ENCODE measurements at regions not wholly inside any gene's neighbourhood (a gene's known extent, or its start where the extent isn't known, plus 50 kb on each side); places are given as distances from the start of the nearest gene placed in this dataset.

DNA sequence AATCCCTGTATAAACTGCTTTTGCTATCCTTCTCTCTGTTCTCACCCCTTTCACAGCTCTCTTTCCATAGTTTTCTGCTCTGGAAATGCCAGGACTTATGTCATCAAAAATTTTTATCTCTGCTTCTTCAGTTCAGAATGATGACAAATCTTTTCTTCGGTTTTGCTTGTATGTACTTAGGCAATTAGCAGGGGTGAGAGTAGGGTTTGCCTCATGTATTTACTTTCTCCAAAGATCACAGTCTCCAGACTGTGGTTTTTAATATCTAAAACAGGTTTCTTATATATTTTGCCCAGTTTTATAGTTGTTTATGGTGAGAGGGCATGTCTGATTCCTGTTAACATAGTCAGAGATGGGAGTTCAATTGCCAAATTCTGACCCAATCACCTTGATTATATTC is 235.4 kb upstream of the LYPLAL1 start:
- DNase-seq (ENCODE audit: low spot score): no peak

DNA sequence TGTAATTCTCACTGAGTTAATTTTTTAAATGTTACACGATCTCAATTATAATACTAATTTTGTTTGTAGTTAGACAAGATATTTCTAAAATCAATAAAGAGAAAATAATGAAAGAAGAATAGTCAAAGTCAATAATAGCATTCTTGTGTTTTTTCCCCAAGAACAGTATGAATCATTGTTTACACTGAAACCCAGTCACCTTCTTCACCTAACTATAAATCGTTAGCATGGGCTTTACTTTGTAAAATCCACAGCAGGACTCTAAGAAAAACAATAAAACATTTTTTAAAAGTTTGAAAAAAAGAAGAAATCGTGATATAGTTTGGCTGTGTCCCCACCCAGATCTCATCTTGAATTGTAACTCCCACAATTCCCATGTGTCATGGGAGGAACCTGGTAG is 234.6 kb upstream of the LYPLAL1 start:
- no peak for DNase-seq (ENCODE audit: low spot score)

DNA sequence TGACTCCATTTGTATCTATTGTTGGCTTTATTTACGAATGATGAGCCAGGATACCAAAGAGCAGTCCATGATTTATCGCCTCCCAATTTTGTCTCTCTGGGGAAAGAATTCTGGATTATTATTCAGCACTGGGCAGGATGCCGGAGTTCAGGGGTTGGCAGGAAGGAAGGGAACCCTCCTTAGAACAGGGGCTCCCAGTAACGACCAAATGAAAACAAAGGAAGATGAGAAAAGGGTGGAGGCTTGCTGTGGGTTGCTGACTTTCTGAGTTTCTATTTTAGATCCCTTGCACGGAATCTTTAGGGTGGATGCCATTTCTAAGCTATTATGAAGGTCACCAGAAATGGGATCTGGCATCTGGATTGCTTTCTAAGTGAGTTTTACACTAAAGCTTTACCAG is 231.2 kb upstream of the LYPLAL1 start:
- DNase-seq (ENCODE audit: low spot score): no peak

DNA sequence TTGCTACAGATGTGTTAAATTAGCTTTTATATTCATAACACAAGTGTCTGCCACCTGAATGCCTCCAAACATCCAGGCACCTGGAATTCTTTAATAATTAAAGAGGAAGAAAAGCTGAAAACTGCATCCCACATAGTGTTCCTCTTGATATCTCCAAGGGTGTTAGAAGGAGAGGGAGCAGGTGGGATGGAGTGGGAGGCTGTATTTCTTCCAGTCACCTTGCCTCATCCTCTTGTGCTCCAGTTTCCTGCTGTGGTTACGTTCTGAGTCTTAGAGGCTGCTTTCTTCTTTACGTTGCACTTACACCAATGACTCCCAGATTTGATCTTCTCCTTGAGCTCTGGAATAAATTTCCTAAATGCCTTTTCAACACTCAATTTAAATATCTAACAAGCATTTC is 230.3 kb upstream of the LYPLAL1 start:
- DNase-seq (ENCODE audit: low spot score): no peak

DNA sequence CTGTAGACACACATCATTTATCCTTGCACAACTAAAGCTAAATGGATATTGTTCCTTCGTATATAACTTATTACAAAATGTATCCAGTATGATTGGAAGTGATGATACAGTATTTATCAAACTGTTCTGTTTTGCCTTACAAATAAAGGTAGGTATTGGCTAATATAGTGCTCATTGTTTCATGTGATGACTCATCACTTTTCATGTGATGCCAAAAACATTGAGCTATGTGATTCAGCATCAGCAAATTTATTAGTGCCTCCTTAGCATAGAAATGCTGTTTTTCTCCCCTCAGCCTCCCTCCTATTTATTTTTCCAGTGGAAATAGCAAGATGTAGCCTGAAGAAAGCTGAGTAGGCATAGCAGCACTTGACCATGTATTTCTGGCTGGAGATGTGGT is 228.6 kb upstream of the LYPLAL1 start:
- DNase-seq (ENCODE audit: low spot score): no peak

DNA sequence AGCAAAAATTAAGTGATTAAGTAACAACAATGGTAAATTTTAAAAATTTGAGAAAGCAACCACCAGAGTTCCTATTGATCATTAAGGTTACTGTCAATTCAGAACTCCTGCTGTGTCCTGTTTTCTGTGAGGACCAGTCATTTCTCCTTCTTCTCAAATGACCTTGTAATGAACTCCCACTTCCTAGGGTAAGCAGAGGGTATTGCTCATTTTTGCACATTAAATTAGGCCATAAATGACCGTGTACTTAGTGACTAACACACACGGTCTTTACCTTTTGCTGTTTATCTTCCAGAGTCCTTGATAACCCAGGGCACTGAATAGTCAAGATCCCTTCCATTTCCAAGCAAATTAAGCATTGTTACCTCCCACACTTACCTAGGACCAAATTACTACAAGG is 227.5 kb upstream of the LYPLAL1 start:
- no peak for DNase-seq (ENCODE audit: low spot score)

DNA sequence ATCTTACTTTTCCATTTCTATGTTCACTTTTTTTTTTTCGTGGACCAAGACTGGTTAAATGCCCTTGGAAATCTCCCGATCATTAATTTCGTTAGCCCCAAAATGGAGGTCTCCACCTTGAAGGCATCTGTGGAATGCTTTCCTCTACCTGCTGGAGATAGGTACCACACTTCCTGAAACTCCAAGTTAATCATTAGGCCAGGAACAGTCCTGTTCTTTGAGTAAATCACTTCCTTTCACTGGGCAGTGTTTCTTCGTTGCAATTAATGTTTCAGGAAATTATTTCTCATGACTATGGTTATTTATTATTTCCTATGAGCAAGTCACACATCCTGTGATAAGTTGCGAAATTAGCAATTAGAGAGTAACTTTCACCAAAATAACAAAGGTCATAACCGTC is 225.2 kb upstream of the LYPLAL1 start:
- DNase-seq (ENCODE audit: low spot score): no peak

DNA sequence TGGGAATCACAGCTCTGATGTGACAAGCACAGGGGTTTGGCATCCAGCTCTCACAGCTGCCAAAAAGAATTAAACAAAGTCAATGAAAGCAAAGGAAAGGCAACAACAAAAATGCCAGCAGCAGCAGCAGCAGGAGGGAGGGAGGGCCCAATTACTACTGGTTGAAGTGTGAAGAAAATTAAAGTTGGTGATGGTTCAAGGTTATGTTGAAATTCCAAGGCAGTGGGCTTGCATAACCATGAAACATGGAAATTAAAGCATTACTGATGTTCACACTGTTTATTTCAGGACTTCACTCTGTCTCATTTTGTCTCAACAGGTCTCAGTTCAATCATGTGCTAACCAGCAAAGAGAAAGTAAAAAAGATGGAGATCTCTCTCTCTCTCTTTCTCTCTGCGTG is 220.3 kb upstream of the LYPLAL1 start:
- DNase-seq (ENCODE audit: low spot score): no peak

DNA sequence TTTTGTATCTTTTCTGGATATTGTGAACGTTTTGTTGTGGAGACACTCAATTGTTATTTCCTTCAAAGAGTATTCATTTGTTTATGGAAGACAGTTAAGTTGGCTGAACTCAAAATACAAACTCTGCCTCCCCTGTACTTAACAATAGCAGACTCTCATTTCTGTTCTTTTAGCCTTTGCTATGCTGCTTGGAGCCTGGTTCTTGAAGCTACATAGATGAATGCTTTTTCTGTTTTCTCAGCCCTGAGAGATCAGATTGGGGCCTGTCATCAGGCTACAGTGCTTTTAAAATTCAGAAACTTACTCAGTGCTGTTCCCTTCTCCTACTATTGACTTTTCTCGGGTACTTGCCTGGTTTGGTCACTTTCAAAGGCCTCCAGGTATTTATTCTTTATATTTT is 215.7 kb upstream of the LYPLAL1 start:
- no peak for DNase-seq (ENCODE audit: low spot score)

DNA sequence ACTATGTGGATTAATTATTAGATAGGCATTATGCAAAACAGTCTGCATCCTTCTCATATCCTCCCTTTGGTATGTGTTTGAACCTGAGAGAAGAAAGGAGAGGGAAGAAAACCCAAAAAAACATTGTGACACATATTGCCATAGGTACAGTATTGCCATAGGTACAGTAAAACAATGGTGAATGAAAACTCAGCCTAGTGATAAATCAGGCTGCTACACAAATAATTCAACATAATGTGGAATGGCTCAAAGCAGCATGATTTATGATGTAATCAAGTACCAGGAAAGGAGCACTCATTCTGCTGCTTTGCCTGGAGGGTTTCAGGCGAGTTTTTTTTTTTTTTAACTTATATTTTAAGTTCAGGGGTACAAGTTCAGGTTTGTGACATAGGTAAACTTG is 213.9 kb upstream of the LYPLAL1 start:
- no peak for DNase-seq (ENCODE audit: low spot score)

DNA sequence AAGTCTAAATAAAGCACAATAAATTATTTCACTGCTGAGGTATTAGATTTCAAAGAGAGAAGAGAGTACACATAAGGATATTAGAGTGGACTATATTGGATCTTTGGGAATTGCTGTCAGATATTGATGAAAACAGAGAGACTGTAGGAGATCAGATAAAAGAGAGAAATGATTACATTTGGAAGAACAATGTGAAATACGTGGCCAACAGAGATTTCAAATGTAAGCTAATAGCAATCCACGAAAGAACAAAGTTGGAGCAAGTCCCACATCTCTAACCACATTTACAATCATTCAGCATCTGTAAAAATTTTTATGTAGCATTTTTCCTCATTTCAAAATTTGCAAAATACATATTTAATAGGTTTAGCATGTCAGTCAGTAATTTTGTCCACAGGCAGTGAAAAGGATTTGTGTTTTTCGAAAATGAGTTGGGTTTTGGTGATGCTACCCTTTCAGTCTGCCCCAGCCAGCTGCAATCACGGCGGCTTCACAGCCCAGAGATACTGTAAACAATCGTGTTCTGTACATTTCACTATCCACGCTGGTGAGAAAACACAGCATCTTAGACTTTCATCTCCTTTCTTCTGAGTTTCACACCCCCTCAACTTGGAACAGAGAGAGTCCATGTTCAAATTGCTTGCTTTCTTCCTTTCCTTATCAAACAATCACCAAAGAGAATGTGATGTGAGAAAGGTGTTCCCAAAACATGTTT is 209.1 kb upstream of the LYPLAL1 start:
- DNase-seq (ENCODE audit: low spot score): no peak

DNA sequence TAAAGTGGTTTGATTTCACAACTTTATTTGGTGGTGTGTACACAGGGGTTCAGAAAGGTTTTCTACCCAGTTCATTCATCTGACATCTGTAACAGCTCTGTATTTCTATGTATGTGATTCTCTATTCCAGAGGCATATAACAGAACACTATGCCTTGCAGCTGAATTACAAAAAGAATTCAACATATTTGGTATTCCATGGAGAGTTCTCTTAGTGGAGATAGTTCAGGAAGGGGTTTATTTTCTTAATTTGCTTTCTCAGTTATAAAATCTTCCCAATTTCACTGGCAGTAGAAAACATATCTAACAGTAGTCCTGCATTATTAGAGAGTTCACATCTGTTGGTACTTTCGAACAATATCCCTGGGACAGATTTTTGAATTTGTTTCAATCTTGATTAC is 207.9 kb upstream of the LYPLAL1 start:
- no peak for DNase-seq (ENCODE audit: low spot score)

DNA sequence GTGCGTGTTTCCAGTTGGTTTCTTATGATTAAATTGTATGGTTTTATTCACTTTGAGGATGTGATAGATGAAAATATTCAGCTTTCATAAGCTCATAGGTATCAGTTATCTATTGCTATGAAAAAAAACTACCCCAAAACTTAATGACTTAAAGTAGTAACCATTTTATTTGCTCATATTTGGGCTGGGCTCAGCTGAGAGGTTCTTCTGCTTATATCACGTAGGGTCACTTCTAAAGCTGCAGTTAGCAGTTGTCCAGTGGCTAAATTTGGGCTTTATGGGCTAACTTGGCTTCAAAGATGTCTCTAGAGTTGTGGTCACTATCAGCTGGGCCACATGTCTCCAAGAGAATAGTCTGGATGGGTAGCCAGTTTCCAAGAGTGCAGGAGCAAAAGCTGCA is 206.4 kb upstream of the LYPLAL1 start:
- DNase-seq (ENCODE audit: low spot score): no peak

DNA sequence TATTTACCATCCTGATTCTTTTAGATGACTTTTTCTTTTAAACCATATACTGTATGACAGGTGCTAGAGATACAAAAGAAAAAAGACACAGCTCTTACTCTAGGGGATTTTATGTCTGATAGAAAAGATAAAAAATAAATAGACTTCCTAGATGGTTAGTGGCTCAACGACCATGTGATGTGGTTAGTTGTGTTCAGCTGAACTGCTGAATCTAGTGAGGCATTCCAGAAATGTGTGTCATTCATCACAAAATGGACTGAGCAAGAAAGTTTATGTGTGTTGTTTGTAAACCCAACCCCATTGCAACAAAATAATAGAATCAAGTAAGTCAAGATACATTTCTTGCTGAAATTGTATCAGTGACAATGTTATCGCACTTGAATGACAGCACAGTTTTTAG is 205.8 kb upstream of the LYPLAL1 start:
- DNase-seq (ENCODE audit: low spot score): no peak

DNA sequence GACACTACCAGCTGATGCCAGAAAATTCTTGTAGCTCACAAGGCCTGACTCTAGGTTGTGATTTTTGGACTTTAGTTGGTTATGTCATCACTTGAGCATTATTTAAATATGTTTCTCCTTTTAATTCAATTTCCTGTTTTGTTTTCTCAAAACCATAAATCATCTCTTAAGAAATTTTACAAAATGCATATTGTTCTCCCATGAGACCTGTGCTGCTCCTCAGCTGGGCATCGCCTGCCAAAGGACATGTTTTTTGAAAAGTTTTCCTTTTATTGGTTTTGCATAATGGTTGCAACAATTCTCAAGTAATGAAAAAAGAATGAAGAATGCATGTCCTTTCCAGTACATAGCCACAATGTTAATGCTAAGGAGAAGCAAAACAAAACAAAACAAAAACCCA is 204.7 kb upstream of the LYPLAL1 start:
- DNase-seq (ENCODE audit: low spot score): no peak

DNA sequence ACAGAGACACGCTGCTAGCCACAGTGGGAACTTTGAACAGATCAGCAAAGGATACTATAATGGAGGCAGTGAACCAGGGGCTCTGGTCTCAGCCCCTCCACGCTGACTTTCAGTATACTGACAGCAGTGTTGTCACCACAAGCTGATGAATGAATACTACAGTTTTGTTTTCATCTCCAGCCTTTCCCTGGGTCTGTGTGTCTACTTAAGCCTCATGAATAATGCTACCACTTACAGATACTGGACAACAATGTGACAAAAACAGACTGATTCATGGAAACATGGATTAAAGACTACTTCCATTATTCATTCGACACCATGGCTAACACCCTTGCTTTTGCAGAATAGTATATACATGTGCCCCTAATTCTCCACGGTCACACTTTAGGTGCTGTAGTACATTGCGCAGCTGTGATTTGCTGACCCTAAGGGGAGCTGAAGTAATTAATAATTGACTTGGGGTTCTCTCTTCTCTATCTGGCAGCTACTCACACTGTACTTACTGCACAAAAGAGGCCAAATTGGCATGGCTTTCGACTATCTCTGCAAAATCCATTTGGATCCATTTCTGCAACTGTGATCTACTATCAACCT is 203.2 kb upstream of the LYPLAL1 start:
- no peak for DNase-seq (ENCODE audit: low spot score)

DNA sequence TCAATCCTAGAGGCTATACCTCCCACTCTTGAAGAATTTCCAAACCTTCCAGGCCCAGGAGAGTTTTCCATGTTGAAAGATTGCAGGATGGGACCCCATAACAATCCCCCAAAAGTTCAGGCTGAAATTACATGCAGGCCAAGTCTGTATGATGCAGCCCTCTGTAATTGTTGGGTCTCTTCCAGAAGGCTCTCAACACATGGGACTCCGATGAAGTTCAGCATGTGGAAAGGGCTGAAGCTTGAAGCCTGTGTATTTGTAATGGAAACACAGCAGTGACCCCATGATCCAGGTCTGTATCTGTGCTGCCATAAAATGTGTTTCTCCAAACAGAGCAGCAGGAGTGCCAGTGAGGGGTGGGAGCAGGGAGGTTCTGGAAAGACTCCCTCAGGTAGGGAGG is 202.5 kb upstream of the LYPLAL1 start:
- no peak for DNase-seq (ENCODE audit: low spot score)

DNA sequence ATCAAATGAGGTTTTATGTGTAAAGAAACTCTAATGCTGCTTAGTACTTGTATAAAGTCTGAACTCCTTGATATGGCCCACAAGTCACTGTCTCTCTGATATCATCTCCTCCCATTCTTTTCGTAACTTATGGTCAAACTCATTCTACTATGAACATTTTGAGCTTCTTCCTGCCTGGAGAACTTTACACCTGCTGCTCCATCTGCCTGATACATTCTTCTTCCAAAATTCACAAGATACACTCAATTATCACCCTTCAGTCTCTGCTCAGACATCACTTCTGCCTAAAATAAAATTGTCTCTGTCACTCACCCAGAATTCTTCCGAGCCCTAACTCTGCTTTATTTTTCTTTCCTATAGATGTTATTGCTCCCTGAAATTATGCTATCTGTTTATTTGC is 192.8 kb upstream of the LYPLAL1 start:
- DNase-seq (ENCODE audit: low spot score): no peak

DNA sequence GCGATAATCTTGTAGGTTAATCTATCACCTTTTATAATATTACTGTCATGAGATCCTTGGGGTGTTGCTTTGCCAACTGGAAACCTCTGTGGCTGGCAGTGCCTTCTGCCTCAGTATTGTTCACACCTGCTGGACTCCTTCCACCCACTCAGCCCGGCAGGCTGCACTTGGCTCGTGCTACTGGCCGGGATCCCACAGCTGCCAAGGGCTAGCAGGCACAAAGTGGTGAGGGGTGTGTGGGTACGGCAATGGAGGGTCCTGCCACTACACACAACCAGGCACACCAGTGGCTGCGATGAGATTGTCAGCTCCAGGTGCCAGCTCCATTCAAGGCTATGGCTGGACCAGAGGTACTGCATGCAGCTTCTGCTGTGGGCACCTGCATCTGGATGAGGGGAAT is 191.2 kb upstream of the LYPLAL1 start:
- no peak for DNase-seq (ENCODE audit: low spot score)

DNA sequence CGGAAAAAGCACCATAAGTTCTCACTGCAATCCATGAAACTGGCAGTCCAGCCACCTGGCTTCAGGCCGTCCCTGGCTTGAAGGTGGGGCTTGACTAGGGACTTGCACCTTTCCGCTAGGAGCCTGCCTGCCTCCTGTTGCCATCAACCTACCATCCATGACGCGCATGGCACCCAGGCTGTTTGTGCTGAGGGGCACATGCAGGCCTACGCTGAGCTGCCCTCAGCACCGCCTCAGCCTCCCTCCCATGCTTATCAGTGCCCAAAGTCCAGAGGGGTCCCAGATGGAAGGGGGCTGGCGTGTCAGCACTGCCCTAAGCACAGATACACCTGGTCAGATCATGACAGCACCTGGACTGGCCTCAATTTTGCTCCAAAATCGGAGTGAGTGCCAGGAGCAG is 190.2 kb upstream of the LYPLAL1 start:
- no peak for DNase-seq (ENCODE audit: low spot score)

DNA sequence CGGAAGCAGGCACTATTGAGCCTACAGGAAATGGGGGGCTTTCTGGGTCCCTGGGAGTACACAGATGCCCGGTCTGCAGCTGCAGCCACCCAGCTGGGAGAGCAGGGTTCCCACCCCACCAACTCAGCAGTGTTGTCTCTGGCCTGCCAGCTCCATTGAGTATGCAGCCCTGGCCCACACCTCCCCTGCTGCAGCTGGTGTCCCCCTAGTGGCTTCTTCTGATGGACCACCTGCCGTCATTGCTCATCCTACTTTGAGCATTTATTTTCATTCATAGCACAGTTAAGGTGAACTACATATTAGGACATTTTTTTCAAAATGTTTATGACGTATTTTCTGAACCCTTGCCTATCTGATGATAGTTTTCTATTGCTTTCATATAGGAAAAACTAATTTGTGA is 189.8 kb upstream of the LYPLAL1 start:
- peak; percentile 54 for DNase-seq (ENCODE audit: low spot score)

DNA sequence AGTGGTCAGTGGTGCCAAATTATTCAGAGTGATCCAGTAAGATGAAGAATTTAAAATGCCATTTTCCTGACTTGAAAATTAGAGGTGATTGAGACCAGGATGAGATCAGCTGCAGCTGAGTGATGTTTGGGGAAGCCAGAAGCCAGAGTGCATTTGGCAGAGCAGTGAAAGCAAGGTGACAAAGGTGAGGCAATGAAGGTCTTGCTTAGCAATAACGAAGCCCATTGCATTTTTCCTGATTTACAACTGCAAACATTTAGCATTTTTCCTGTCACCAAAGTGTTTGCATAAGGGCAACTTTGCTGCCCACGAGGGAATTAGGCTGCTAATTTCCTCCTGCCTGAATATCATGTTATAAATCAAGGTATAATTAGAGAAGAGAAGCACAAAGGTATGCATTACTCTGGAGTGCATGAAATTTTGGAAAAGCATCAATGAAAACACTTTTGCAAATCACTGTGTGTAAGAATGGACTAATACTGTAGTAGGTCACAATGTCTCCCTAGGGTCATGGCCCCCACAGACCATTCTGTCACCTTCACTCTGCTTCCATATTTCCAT is 188.2 kb upstream of the LYPLAL1 start:
- DNase-seq (ENCODE audit: low spot score): no peak

DNA sequence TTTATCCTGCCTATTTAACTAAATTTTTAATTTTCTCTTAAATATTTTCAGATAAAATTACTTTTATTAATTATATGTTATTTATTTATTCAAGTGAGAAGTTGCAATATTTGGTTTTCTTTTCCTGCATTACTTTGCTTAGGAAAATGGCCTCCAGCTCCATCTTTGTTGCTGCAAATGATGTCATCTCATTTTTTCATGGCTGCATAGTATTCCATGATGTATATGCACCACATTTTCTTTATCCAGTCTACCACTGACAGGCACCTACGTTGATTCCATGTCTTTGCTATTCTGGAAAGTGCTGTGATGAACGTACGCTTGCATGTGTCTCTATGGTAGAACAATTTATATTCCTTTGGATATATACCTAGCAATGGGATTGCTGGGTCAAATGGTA is 186.9 kb upstream of the LYPLAL1 start:
- no peak for DNase-seq (ENCODE audit: low spot score)

DNA sequence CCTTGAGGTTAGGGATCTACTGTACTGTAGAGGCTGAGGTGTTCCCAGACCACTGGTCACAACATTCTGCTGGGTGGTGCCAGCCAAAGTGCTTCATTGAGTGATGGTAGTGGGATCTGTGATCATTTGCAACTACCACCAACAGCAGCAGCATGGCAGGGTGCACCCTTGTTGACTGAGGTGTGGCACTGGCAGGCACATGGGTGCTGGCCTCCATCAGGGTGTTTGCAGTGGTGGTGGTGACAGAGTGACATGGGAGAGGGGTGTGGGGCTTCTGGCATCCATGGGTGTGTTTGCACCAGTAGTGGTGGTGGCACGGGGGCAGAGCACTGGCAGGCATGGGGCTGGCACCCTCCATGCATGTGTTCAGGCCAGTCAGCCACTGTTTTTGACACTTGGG is 183.7 kb upstream of the LYPLAL1 start:
- DNase-seq (ENCODE audit: low spot score): no peak

Data from D341Med (cell line).